ENCODE measurements at regions not wholly inside any gene's neighbourhood (a gene's known extent, or its start where the extent isn't known, plus 50 kb on each side); places are given as distances from the start of the nearest gene placed in this dataset.

DNA sequence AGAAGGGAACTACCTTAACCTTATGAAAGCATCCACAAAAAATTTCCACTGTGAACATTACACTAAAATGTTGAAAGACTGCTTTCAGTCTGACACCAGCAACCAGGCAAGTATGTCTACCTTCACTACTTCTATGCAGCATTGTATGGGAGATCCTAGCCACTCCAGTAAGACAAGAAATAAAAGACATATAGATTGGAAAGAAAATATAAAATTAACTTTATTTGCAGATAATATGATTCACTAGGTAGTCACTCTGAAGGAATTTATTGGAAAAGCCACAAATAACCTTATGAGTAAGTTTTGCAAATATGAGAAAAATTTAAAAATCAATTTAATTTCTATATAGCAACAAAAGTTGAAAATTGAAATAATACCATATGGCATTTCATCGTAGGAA, 172.0 kb downstream of the RERGL start:
- TF ChIP-seq, protein P1, sequence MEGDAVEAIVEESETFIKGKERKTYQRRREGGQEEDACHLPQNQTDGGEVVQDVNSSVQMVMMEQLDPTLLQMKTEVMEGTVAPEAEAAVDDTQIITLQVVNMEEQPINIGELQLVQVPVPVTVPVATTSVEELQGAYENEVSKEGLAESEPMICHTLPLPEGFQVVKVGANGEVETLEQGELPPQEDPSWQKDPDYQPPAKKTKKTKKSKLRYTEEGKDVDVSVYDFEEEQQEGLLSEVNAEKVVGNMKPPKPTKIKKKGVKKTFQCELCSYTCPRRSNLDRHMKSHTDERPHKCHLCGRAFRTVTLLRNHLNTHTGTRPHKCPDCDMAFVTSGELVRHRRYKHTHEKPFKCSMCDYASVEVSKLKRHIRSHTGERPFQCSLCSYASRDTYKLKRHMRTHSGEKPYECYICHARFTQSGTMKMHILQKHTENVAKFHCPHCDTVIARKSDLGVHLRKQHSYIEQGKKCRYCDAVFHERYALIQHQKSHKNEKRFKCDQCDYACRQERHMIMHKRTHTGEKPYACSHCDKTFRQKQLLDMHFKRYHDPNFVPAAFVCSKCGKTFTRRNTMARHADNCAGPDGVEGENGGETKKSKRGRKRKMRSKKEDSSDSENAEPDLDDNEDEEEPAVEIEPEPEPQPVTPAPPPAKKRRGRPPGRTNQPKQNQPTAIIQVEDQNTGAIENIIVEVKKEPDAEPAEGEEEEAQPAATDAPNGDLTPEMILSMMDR (IDR thresholded peaks at IDR 0.05; ENCODE audit: low read length), result no peak
- TF ChIP-seq EZH2 (IDR thresholded peaks at IDR 0.05; ENCODE audit: borderline replicate concordance, low read length), result no peak

Data from OCI-LY1 (cell line).